ENCODE measurements at regions not wholly inside any gene's neighbourhood (a gene's known extent, or its start where the extent isn't known, plus 50 kb on each side); places are given as distances from the start of the nearest gene placed in this dataset.

- DNase-seq, result no peak
These were observed 495.4 kb downstream of the CDH26 start for GRCh38 chr20:60453388-60454246.

DNA sequence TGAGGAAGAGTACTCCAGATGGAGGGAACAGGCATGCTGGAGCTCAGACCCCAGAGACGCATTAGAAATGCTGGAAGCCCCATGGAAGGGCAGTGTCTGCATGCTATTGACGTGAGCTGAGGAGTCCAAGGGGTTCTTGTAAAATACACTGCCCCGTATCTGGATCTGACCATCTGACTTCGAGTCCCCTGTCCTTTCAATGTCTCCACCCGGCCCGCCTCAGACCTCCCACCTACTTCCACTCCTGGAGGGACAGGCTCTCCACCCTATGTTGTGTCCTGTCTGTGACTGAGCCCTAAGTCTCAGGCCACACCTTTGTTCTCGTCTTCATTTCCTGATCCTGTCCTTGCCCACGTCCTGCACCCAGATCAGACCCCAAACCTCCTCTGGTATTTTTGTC lies 496.3 kb downstream of the CDH26 start:
- no peak for DNase-seq

DNA sequence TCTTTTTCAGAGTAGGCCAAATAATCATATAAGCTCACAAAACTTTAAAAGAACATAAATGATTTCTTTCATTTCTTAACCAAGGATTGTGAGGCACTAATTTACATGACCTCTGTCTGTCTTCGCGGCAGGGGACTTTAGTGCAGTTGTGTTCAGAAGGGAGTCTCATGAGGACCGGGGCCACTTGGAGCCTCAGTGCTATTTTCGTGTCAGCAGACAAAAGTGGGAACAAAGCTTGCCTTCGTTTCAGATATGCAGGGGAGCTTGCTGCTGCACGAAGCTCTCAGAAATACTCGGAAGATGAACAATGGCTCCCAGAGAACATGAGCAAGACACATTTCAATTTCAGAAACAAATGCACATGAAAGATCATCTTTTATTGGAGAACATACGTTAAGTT lies 497.0 kb downstream of the CDH26 start:
- no peak for DNase-seq

DNA sequence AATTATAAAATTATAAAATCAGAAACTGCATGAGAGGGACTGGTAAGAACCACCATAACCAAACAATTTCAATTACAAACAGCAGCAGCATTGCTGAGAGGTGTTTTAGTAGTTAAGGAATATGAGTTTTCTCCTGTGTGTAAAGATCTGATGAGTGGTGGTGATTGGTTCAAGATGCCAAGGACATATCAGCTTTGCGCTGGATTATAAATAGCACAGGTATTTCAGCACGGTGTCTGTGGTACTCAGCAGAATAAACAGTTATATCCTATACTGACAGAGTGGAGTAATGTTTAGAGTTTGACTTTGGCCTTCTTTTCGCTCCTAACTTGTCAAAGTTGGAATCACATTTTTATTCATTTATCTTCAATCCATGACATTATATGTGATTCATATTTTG lies 501.0 kb downstream of the CDH26 start:
- DNase-seq, result no peak

GRCh38 chr20:60461993-60462392 lies 503.8 kb downstream of the CDH26 start:
- no peak for DNase-seq

- no peak for DNase-seq
These were observed 505.6 kb downstream of the CDH26 start for GRCh38 chr20:60463798-60464197.

- no peak for DNase-seq
These were observed 507.2 kb downstream of the CDH26 start for GRCh38 chr20:60465439-60465838.

DNA sequence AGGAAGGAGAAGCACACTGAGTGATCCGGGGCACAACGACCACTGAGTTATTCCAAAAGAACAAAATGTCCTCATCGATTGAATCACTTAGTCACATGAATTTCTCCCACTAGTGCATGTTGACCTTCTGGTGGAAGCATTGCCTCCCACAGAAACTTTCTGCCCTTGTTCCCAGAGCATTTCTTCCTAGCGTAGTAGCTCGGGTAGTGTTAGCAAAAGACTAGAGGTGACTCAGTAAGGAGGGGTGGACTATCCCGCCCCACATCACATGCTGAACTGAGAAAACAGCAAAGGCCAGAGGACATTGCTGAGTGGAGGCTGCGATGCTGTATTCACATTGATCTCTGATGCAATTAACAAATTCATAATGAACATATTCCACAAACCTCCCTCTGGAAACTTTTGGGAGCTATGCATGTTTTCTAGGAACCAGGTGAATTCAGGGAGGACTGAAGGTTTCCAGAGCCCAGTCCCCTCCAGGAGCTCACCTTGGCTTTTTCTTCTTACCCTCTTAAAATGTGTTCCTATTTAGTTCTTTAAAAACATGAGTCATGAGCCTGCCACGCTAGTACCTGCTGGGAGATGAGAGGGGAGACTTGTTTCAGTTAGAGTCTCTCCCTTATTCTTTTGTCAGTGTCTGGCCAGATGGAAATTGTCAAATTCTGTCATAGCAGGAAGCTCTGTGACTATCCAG lies 507.9 kb downstream of the CDH26 start:
- DNase-seq, result no peak

GRCh38 chr20:60466687-60467022 lies 508.4 kb downstream of the CDH26 start:
- no peak for DNase-seq

DNA sequence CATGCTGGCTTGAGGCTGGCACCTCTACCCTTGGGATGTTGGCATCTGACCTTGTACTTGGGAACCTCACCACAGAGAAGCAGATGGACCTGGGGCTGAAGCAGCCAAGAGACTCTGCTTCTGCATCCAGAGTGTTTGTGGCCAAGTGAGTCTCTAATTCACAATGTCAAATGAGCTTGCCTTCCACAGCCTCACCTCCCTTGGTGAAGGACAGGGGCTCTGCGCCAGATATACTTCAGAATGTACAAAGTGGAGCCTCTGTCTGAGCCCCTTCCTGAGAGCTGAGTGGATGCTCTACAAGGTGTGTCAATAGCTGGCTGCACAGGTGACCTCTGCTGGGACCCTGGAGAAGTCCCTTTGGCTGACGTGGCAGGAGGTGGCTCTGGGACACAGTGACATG lies 508.9 kb downstream of the CDH26 start:
- no peak for DNase-seq

- no peak for DNase-seq
These were observed 509.5 kb downstream of the CDH26 start for GRCh38 chr20:60467771-60468170.

DNA sequence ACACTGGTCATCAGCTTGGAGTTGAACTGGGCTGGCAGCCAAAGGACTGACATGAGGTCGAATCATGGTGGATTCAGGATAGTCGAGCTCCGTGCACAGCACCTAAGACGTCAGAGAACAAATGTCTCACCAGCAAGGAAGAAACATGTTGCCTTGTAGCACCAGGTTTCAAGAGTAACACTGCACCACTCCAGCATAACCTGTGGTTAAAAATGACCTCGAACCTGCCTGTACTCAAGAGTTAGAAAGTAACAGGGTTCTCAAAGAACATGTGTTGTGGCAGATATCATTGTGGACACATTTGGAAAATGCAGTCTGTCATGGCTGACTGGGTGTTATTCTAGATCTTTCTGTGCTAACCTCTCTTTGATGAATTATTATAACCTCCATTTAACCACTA lies 511.6 kb downstream of the CDH26 start:
- DNase-seq, result no peak

- DNase-seq, result no peak
These were observed 512.1 kb downstream of the CDH26 start for GRCh38 chr20:60470366-60470765.

DNA sequence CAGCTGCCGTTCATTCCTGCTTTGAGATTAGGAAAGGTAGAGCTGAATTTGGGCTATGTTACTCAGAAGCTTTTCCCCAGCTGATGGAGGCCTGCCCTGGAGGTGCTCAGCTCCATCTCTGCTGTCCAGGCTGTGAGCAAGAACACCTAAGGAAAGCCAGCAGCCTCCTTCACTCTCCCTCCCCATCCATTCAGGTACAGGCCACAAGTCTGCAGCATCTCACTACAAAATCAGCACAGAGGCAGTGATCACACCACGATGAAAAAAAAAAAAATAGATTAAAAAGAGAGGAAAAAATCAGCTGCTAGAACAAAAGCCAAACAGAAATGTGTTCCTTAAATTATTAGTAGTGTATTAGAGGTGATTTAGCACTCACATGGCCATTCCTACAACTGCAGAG lies 515.0 kb downstream of the CDH26 start:
- no peak for DNase-seq

GRCh38 chr20:60474385-60474910 lies 516.2 kb downstream of the CDH26 start:
- no peak for DNase-seq

- DNase-seq, result no peak
These were observed 517.8 kb downstream of the CDH26 start for GRCh38 chr20:60476045-60476444.

DNA sequence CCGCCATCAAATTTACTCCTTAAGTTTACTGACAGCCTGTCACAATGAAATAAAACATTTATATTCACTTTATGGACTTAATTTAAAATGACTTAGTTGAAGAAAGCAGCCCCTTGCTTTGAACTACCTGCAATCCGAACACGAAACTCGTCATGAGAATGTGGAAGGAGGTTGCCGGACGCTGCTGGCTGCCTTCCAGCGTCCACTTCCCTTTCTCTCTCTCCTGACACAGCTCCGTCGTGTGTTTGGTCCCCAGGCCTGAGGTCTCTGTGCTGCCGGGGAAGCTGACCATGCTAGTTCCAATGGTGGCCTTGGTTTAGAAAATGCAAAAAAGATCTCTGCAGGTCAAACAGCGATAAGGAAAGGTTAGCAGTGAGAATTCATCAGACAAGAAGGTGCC lies 519.7 kb downstream of the CDH26 start:
- no peak for DNase-seq

DNA sequence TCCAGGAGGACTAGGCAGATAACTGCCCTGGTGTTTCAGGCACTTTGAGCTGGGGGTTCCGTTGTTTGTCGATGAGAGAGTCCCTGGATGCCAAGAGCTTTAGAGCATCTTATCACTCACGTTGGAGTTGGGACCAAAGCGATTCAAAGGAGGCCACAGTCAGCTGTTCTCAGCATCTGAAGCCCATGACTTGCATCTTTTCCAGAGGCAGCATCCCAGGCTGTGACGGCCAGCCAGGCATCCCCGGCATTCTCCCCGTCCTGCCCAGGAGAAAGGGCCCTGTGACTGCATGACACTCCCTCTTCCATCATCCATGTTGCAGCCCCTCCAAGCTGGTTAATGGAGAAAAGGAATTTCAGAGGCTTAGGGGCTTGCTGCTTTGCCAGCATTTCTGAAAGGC lies 520.3 kb downstream of the CDH26 start:
- DNase-seq, result no peak

DNA sequence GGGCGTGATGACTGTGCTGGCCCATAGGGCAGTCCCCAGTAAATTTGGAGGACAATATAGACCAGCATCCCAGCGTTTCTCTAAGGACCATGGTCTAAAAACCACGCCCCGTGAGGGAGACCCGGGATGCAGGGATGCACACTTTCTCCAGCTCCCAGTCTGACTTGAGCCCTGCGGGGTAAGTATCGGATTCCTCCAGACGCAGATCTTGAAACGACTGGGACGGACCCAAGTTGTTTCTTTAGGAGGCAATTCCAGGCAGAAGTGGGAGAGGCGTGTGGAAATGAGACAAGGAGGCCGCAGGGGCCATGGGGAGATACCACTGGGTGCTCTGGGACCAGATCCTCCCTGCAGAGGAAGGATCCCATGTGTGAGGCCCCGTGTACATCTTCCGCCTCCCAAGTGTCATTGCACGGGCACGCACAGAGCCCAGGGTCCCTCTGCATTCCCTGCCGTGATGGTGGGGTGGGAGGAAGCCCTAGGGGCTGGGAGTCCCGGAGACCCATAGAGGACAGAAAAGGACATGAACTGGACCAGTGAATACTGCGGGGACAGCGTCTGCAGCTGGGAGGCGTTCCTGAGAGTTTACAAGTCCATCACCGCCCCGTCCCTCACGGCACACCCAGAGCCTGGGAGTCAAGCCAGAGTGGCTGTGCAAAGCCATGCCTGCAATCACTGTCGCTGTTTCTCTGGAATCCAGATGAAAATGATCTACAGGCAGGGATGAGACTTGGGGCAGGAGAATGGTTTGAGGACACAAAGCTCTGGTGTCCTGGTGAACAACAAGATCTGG lies 522.9 kb downstream of the CDH26 start:
- DNase-seq, result no peak

DNA sequence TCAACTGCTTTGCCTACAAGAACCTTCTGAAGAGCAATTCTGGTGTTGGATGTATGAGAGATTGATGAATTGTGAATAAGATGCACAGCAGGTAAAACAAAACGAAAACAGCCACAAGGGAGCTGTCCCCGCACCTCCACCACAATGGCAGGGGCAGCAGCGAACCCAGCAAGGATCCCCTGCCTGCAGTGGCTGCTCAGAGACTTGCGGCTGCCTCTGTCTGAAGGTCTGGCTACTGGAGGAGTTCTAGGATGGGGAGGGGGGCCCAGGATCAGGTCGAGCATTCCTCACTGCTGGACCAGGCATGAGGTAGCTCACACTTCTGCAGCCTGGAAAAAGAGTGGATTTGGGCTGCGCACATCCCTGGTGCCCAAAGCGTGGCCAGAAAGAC lies 523.5 kb downstream of the CDH26 start:
- no peak for DNase-seq

DNA sequence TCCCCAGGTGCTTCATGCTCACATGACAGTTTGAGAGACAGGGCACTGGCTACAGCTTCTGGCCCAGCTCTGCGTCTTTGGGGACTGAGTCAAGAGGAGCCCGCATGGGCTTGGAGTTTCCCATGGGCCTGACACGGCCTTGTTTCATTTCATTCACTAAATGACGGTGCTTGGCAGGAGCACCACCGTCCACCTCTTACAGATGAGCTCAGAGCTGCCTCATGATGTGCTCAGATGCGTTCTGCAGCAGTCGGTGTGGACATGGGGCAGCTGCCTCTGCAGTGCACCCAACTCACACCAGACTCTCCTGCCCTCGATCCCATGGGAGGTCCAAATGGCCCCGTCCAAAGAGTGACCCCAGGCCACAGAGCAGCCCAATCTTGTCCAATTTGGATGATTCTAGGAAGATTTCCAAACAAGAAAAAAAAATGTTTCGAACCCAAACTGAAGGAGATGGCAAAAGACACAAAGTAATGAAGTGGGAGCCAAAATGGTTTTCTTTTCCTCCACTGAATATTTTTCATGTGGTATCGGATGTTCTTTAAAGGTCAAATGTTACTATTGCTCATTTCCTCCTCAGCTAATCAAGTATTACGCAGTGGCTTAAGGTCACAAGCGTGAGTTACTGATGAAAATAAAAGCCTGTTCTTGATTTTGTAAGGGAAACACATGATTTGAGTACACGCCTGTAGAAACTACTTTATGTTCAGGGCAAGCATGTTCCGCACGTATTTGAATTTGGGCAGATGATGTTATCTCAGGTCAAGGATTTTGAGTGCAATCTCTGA lies 524.2 kb downstream of the CDH26 start:
- no peak for DNase-seq

DNA sequence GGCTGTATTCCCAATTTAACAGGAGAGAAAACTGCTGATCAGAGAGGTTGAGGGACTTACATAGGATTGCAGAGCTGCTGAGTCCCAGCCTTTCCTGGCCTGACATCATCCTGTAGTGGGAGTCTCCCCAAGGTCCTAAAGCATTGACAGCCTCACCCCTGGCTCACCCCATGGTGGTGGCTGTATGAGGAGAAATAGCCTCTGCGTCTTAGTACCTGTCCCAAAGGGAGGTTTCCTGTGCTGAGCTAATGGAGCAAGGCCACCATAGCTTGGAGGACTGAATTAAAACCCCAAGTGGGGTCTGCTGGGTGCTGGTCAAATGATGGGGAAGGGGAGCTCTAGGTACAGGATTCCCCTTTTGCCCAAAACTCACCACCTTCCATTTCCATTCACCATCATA lies 525.1 kb downstream of the CDH26 start:
- no peak for DNase-seq

DNA sequence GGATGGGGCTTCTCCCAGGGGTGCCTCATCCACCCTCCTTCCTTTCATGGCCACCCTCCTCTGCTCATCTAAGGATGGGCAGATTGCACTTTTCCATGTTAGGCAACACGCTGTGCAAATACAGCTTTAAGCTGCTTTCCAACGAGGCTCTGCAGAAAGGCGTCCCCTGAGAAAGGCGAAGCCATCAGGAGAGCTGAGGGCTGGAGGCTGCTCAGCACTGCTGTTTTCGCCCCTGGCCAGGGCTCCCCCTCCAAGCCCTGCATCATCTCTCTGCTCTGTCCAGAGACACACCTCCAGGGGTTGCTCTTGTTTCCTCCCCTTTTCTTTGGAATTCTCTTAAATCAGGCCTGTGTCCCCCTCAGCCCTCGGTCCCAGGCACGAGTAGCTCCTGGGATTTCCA lies 526.1 kb downstream of the CDH26 start:
- DNase-seq, result no peak
